ENCODE measurements at regions not wholly inside any gene's neighbourhood (a gene's known extent, or its start where the extent isn't known, plus 50 kb on each side); places are given as distances from the start of the nearest gene placed in this dataset.

GRCh38 chr4:156137679-156138473, 184.2 kb upstream of the CTSO start:
- no peak overlapping the region for H2AFZ ChIP-seq (replicated peaks; ENCODE audit: low read length, poor library complexity)
- no TSS peak for BruUV-seq (replicated peaks)

More at GRCh38 chr4:156137679-156138473, 184.2 kb upstream of the CTSO start:
- Histone ChIP-seq H2AK9ac (replicated peaks; ENCODE audit: low read depth, low read length, poor library complexity) (no peak overlapping the region), H3K4me3 (ENCODE audit: insufficient read depth, low read depth, low read length) (no peak overlapping the region), H4K5ac (ENCODE audit: low read depth, low read length) (no peak overlapping the region), H4K8ac (ENCODE audit: low read depth in 2 of 2, low read length in 2 of 2) (no peak overlapping the region), H3K27me3 (ENCODE audit: control insufficient read depth, insufficient read depth, low read length) (no peaks in the 10 kb centered on the region), H3K9me1 (ENCODE audit: insufficient read depth, low read length) (no peaks in the 10 kb centered on the region), H4K91ac (ENCODE audit: insufficient read depth, low read depth, low read length) (no peak overlapping the region), H3K4me2 (ENCODE audit: low read depth, low read length) (no peak overlapping the region), H3K27ac (ENCODE audit: insufficient read depth, low read length) (no peak overlapping the region), H4K20me1 (ENCODE audit: insufficient read depth, low read length) (no peaks in the 10 kb centered on the region), H2BK120ac (ENCODE audit: low read depth, low read length) (no peak overlapping the region), H2BK15ac (ENCODE audit: low read depth, low read length) (no peak overlapping the region), H3K4ac (ENCODE audit: low read depth, low read length) (no peak overlapping the region), H3K18ac (ENCODE audit: low read depth, low read length) (no peak overlapping the region), H3K23ac (ENCODE audit: low read depth, low read length) (no peak overlapping the region), H3K79me1 (ENCODE audit: low read depth in 1 of 2, low read length in 2 of 2) (no peaks in the 10 kb centered on the region), H2AK5ac (ENCODE audit: low read depth, low read length) (no peak overlapping the region), H2BK20ac (ENCODE audit: low read depth, low read length) (no peak overlapping the region), H3K56ac (ENCODE audit: extremely low read depth, insufficient read depth, low read length) (no peak overlapping the region), H3K14ac (replicated peaks; ENCODE audit: low read depth, low read length) (no peak overlapping the region), H3K36me3 (ENCODE audit: control insufficient read depth, insufficient read depth, low read length) (no peaks in the 10 kb centered on the region), H3K4me1 (ENCODE audit: control insufficient read depth, insufficient read depth, low read length) (no peaks in the 10 kb centered on the region), H3K9ac (ENCODE audit: low read depth, low read length) (no peak overlapping the region), H3K9me3 (ENCODE audit: control insufficient read depth, insufficient read depth, low read length) (no peaks in the 10 kb centered on the region), H2BK5ac (ENCODE audit: low read depth, low read length, poor library complexity, severe bottlenecking) (no peak overlapping the region)
- intact Hi-C loops (cut with micrococcal nuclease): no loop called here
- no peak for DNase-seq
- POLR2A ChIA-PET (ENCODE audit: unreplicated experiment): no interaction called here
- no peak for ATAC-seq (ENCODE audit: low read depth)
- no peak for TF ChIP-seq SMC3 (IDR thresholded peaks at IDR 0.05; ENCODE audit: low read depth, low read length)
- no peak for TF ChIP-seq CHD1 (IDR thresholded peaks at IDR 0.05; ENCODE audit: low read depth, low read length)
- no peak for TF ChIP-seq FOS (IDR thresholded peaks at IDR 0.05; ENCODE audit: low read depth, low read length)
- no peak for TF ChIP-seq CEBPB (IDR thresholded peaks at IDR 0.05; ENCODE audit: low read depth, low read length)
- no peak for TF ChIP-seq POLR2A (IDR thresholded peaks at IDR 0.05; ENCODE audit: low read depth, low read length)
- TF ChIP-seq CTCF (conservative IDR thresholded peaks at IDR 0.05; ENCODE audit: low read depth, low read length): no peak
- no peak for TF ChIP-seq BHLHE40 (IDR thresholded peaks at IDR 0.05; ENCODE audit: low read depth, low read length)
- TF ChIP-seq RAD21 (IDR thresholded peaks at IDR 0.05; ENCODE audit: low read length): no peak
- TF ChIP-seq USF2 (IDR thresholded peaks at IDR 0.05; ENCODE audit: low read depth, low read length): no peak
- no CpG with 5 or more reads among the region's 9 CpGs for WGBS, 2 experiments (ENCODE audit: extremely low coverage in 2 of 2, insufficient read length in 1 of 2)
- in situ Hi-C loops (cut with MboI; ENCODE audit: low sequenced_read_pairs): no loop called here
- CTCF ChIA-PET: interaction anchor here (0.6 kb wide), 1 partner anchor 539 kb away, joined by 3 read pairs; no protein-coding TSS in a partner anchor
- dilution Hi-C loops (cut with HindIII; ENCODE audit: low sequenced_read_pairs, unreplicated experiment): no loop called here
